ENCODE measurements at regions not wholly inside any gene's neighbourhood (a gene's known extent, or its start where the extent isn't known, plus 50 kb on each side); places are given as distances from the start of the nearest gene placed in this dataset.
A peak's percentile ranks its signal among the peaks of the same experiment; 100 is the strongest.

GRCh38 chr4:170305627-170306026 is 215.9 kb upstream of the AADAT start:
- peak overlapping the region; percentile 67 for H3K27ac ChIP-seq (ENCODE audit: low read length)
- no peaks in the 10 kb centered on the region for H3K79me2 ChIP-seq (ENCODE audit: low read length)
- DNase-seq: peak; percentile 28
- no peaks in the 10 kb centered on the region for H3K27me3 ChIP-seq (ENCODE audit: low read length)
- H3F3A ChIP-seq (ENCODE audit: low read length, unreplicated experiment): no peaks in the 10 kb centered on the region
- no peaks in the 10 kb centered on the region for H3K9me2 ChIP-seq (replicated peaks; ENCODE audit: low read length)
- BruUV-seq (replicated peaks): no TSS peak
- H3K9me3 ChIP-seq (ENCODE audit: low read length): no peaks in the 10 kb centered on the region
- intact Hi-C loops (cut with micrococcal nuclease): loop anchor here (2.0 kb wide), 1 partner anchor 185 kb away; no protein-coding TSS in a partner anchor
- ChIA-PET CTCF (no interaction called here), POLR2A (ENCODE audit: unreplicated experiment) (no interaction called here)
- no peaks in the 10 kb centered on the region for H3K36me3 ChIP-seq (ENCODE audit: low read depth, low read length)
- H3K4me3 ChIP-seq (ENCODE audit: low read length): no peak overlapping the region
- H2AFZ ChIP-seq (ENCODE audit: low read length): no peak overlapping the region
- H4K20me1 ChIP-seq (ENCODE audit: low read length): no peaks in the 10 kb centered on the region
- H3K4me1 ChIP-seq (ENCODE audit: insufficient read depth, low read length): peaks cover 14% of the 10 kb centered on the region; the same call in 1 of the 2 replicates
- TF ChIP-seq EZH2 (IDR thresholded peaks at IDR 0.05; ENCODE audit: low read length, unreplicated experiment) (no peak), EZH2phosphoT487 (IDR thresholded peaks at IDR 0.05; ENCODE audit: borderline replicate concordance, low read length) (no peak), CTCF (conservative IDR thresholded peaks at IDR 0.05; ENCODE audit: low read depth, low read length) (no peak)
- H3K9ac ChIP-seq (ENCODE audit: low read length): no peak overlapping the region
- H3K4me2 ChIP-seq (ENCODE audit: low read length): peak overlapping the region; percentile 17; the same call in 1 of the 2 replicates
- no peak for ATAC-seq

- no peaks in the 10 kb centered on the region for H3K36me3 ChIP-seq (ENCODE audit: low read depth, low read length)
- CTCF ChIA-PET: no interaction called here
- H3F3A ChIP-seq (ENCODE audit: low read length, unreplicated experiment): no peaks in the 10 kb centered on the region
- intact Hi-C loops (cut with micrococcal nuclease): no loop called here
- H3K4me3 ChIP-seq (ENCODE audit: low read length): no peak overlapping the region
- no peaks in the 10 kb centered on the region for H3K27me3 ChIP-seq (ENCODE audit: low read length)
- no peaks in the 10 kb centered on the region for H3K9me3 ChIP-seq (ENCODE audit: low read length)
- H3K4me1 ChIP-seq (ENCODE audit: insufficient read depth, low read length): no peaks in the 10 kb centered on the region
- DNase-seq (no peak), ATAC-seq (no peak)
- H2AFZ ChIP-seq (ENCODE audit: low read length): no peak overlapping the region
- no TSS peak for BruUV-seq (replicated peaks)
- no peak overlapping the region for H3K27ac ChIP-seq (ENCODE audit: low read length)
- H3K9ac ChIP-seq (ENCODE audit: low read length): no peak overlapping the region
- H4K20me1 ChIP-seq (ENCODE audit: low read length): no peaks in the 10 kb centered on the region
- no peak overlapping the region for H3K4me2 ChIP-seq (ENCODE audit: low read length)
- H3K79me2 ChIP-seq (ENCODE audit: low read length): no peaks in the 10 kb centered on the region
- H3K9me2 ChIP-seq (replicated peaks; ENCODE audit: low read length): no peaks in the 10 kb centered on the region
- POLR2A ChIA-PET (ENCODE audit: unreplicated experiment): no interaction called here
- no peak for TF ChIP-seq EZH2 (IDR thresholded peaks at IDR 0.05; ENCODE audit: low read length, unreplicated experiment)
- TF ChIP-seq EZH2phosphoT487 (IDR thresholded peaks at IDR 0.05; ENCODE audit: borderline replicate concordance, low read length): no peak
- no peak for TF ChIP-seq CTCF (conservative IDR thresholded peaks at IDR 0.05; ENCODE audit: low read depth, low read length)
Measured at GRCh38 chr4:170281027-170281426, 191.3 kb upstream of the AADAT start.

- no peak overlapping the region for H3K27ac ChIP-seq (ENCODE audit: low read length)
- no peak overlapping the region for H2AFZ ChIP-seq (ENCODE audit: low read length)
- no peak overlapping the region for H3K4me2 ChIP-seq (ENCODE audit: low read length)
- POLR2A ChIA-PET (ENCODE audit: unreplicated experiment): no interaction called here
- H4K20me1 ChIP-seq (ENCODE audit: low read length): no peaks in the 10 kb centered on the region
- H3K9ac ChIP-seq (ENCODE audit: low read length): no peak overlapping the region
- TF ChIP-seq EZH2phosphoT487 (IDR thresholded peaks at IDR 0.05; ENCODE audit: borderline replicate concordance, low read length): no peak
- no peak for TF ChIP-seq EZH2 (IDR thresholded peaks at IDR 0.05; ENCODE audit: low read length, unreplicated experiment)
- no peak for TF ChIP-seq CTCF (conservative IDR thresholded peaks at IDR 0.05; ENCODE audit: low read depth, low read length)
- H3K4me3 ChIP-seq (ENCODE audit: low read length): no peak overlapping the region
- DNase-seq (no peak), ATAC-seq (no peak)
- intact Hi-C loops (cut with micrococcal nuclease): no loop called here
- no peaks in the 10 kb centered on the region for H3K4me1 ChIP-seq (ENCODE audit: insufficient read depth, low read length)
- CTCF ChIA-PET: no interaction called here
- no peaks in the 10 kb centered on the region for H3K36me3 ChIP-seq (ENCODE audit: low read depth, low read length)
- no peaks in the 10 kb centered on the region for H3K9me2 ChIP-seq (replicated peaks; ENCODE audit: low read length)
- no peaks in the 10 kb centered on the region for H3K79me2 ChIP-seq (ENCODE audit: low read length)
- BruUV-seq (replicated peaks): no TSS peak
- H3F3A ChIP-seq (ENCODE audit: low read length, unreplicated experiment): no peaks in the 10 kb centered on the region
- no peaks in the 10 kb centered on the region for H3K9me3 ChIP-seq (ENCODE audit: low read length)
- H3K27me3 ChIP-seq (ENCODE audit: low read length): 0 out of 2 replicates have a peak, but pooled peaks cover 4% of the 10 kb centered on the region
Measured at GRCh38 chr4:170278460-170278859, 188.7 kb upstream of the AADAT start.
